ENCODE measurements at regions not wholly inside any gene's neighbourhood (a gene's known extent, or its start where the extent isn't known, plus 50 kb on each side); places are given as distances from the start of the nearest gene placed in this dataset.

DNA sequence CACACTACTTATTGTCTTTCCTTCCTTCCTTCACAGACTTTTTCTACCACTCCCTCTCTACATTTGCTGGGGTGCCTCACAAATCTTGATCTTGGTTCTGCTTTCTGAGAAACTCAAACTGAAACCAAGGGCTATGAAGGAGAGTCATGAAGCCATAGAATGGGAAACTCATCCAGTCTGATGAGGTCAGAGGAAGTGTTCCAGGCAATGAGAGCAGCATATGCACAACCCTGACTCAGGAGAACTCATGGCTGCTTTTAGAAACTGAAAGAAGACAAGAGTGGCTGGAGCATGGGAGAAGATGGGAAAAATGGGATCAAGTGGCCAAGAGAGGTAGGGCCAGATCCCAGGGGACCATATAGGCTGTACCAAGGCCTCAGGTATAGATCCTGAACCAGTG lies 130.0 kb upstream of the TOX3 start:
- no peak for TF ChIP-seq SIN3A (conservative IDR thresholded peaks at IDR 0.05 in 1 of 2, IDR thresholded peaks at IDR 0.05 in 1 of 2; ENCODE audit: low read depth in 1 of 2, low read length in 2 of 2)
- TF ChIP-seq, protein P1, sequence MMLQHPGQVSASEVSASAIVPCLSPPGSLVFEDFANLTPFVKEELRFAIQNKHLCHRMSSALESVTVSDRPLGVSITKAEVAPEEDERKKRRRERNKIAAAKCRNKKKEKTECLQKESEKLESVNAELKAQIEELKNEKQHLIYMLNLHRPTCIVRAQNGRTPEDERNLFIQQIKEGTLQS (IDR thresholded peaks at IDR 0.05; ENCODE audit: insufficient read depth, low read depth, low read length), result no peak
